H9 (cell line): ENCODE measurements at regions not wholly inside any gene's neighbourhood (a gene's known extent, or its start where the extent isn't known, plus 50 kb on each side); places are given as distances from the start of the nearest gene placed in this dataset.

Experiments used
- DNase-seq: peaks from one replicate; pipeline ENCODE4 v3.0.0-alpha.2; 2017
- H2AFZ ChIP-seq: one replicate; pipeline ENCODE4 v1.6.1; 2013; ENCODE audit warnings: mild to moderate bottlenecking, low read length, control low read depth, moderate library complexity
- H2AK5ac ChIP-seq: 2 replicates; pipeline ENCODE4 v1.6.1; 2013; ENCODE audit warnings: low read length, control low read depth, mixed read lengths; ENCODE audit not compliant: insufficient read length
- H2BK120ac ChIP-seq: one replicate; pipeline ENCODE4 v1.6.1; 2013; ENCODE audit warnings: low read depth, mild to moderate bottlenecking, low read length, control low read depth, inconsistent platforms; ENCODE audit not compliant: poor library complexity, severe bottlenecking
- H2BK12ac ChIP-seq: 2 replicates; pipeline ENCODE4 v1.6.1; 2013; ENCODE audit warnings: low read length, control low read depth, mixed read lengths, low read depth; ENCODE audit not compliant: insufficient read length
- H2BK15ac ChIP-seq: 2 replicates; pipeline ENCODE4 v1.6.1; 2013; ENCODE audit warnings: low read depth, low read length, control low read depth
- H2BK20ac ChIP-seq: one replicate; pipeline ENCODE4 v1.6.1; 2013; ENCODE audit warnings: low read depth, mild to moderate bottlenecking, low read length, control low read depth, inconsistent platforms; ENCODE audit not compliant: poor library complexity, severe bottlenecking
- H2BK5ac ChIP-seq: 2 replicates; pipeline ENCODE4 v1.6.1; 2013; ENCODE audit warnings: low read length, control low read depth, mixed read lengths; ENCODE audit not compliant: insufficient read length
- H3K14ac ChIP-seq: 2 replicates; pipeline ENCODE4 v1.6.1; 2013; ENCODE audit warnings: low read length, control low read depth; ENCODE audit not compliant: insufficient read depth
- H3K18ac ChIP-seq: 2 replicates; pipeline ENCODE4 v1.6.1; 2013; ENCODE audit warnings: low read depth, mild to moderate bottlenecking, mixed read lengths, low read length, control low read depth; ENCODE audit not compliant: insufficient read length
- H3K23ac ChIP-seq: 2 replicates; pipeline ENCODE4 v1.6.1; 2013; ENCODE audit warnings: low read length, control low read depth, mixed read lengths, low read depth; ENCODE audit not compliant: insufficient read length
- H3K23me2 ChIP-seq: 2 replicates; pipeline ENCODE4 v1.6.1; 2013; ENCODE audit warnings: low read depth, mild to moderate bottlenecking, mixed read lengths, low read length, control low read depth; ENCODE audit not compliant: insufficient read length, poor library complexity, severe bottlenecking
- H3K27ac ChIP-seq: 2 replicates; pipeline ENCODE4 v1.5.1; 2013; ENCODE audit warnings: low read length, control low read depth, mixed read lengths, low read depth; ENCODE audit not compliant: insufficient read length
- H3K27me3 ChIP-seq: 2 replicates; pipeline ENCODE4 v1.6.1; 2013; ENCODE audit warnings: low read length, control low read depth, inconsistent platforms; ENCODE audit not compliant: insufficient read depth
- H3K4ac ChIP-seq: 2 replicates; pipeline ENCODE4 v1.6.1; 2013; ENCODE audit warnings: low read depth, mild to moderate bottlenecking, control low read depth, inconsistent platforms, low read length, moderate library complexity
- H3K4me1 ChIP-seq: 2 replicates; pipeline ENCODE4 v1.6.1; 2013; ENCODE audit warnings: low read length, control low read depth, inconsistent platforms; ENCODE audit not compliant: insufficient read depth
- H3K4me2 ChIP-seq: 2 replicates; pipeline ENCODE4 v1.6.1; 2013; ENCODE audit warnings: low read length, control low read depth, mixed read lengths; ENCODE audit not compliant: insufficient read length, insufficient read depth
- H3K56ac ChIP-seq: 2 replicates; pipeline ENCODE4 v1.6.1; 2013; ENCODE audit warnings: low read depth, mild to moderate bottlenecking, mixed read lengths, low read length, control low read depth; ENCODE audit not compliant: insufficient read length
- H3K79me1 ChIP-seq: 2 replicates; pipeline ENCODE4 v1.6.1; 2013; ENCODE audit warnings: low read depth, mild to moderate bottlenecking, moderate library complexity, low read length, control low read depth, inconsistent platforms; ENCODE audit not compliant: insufficient read depth, poor library complexity, severe bottlenecking
- H3K79me2 ChIP-seq: 2 replicates; pipeline ENCODE4 v1.6.1; 2013; ENCODE audit warnings: low read length, control low read depth, inconsistent platforms; ENCODE audit not compliant: insufficient read depth
- H3K9ac ChIP-seq: 2 replicates; pipeline ENCODE4 v1.6.1; 2013; ENCODE audit warnings: low read length, control low read depth, mixed read lengths; ENCODE audit not compliant: insufficient read length; ENCODE audit errors: extremely low read depth
- H3K9me3 ChIP-seq: one replicate; pipeline ENCODE4 v1.6.1; 2013; ENCODE audit warnings: low read depth, low read length, inconsistent platforms; ENCODE audit not compliant: control insufficient read depth
- H3T11ph ChIP-seq: one replicate; pipeline ENCODE4 v1.6.1; 2013; ENCODE audit warnings: mild to moderate bottlenecking, low read length, control low read depth, inconsistent platforms
- H4K20me1 ChIP-seq: one replicate; pipeline ENCODE4 v1.6.1; 2013; ENCODE audit not compliant: control insufficient read depth, insufficient read length, insufficient read depth
- H4K5ac ChIP-seq: 2 replicates; pipeline ENCODE4 v1.6.1; 2013; ENCODE audit warnings: low read depth, mild to moderate bottlenecking, mixed read lengths, low read length, control low read depth; ENCODE audit not compliant: insufficient read length
- H4K8ac ChIP-seq: replicated peaks from 2 replicates; pipeline ENCODE4 v1.6.1; 2013; ENCODE audit warnings: low read length, control low read depth, mixed read lengths, low read depth; ENCODE audit not compliant: insufficient read length
- H4K91ac ChIP-seq: 2 replicates; pipeline ENCODE4 v1.6.1; 2013; ENCODE audit warnings: low read depth, mild to moderate bottlenecking, moderate library complexity, mixed read lengths, low read length, control low read depth; ENCODE audit not compliant: insufficient read length
- H3K27ac Mint-ChIP-seq, 3 experiments: 2 replicates in 2 of 3; 3 replicates in 1 of 3; pipeline ENCODE4 v1.8.0; 2020 to 2021; ENCODE audit warnings: mixed read lengths in 3 of 3, mild to moderate bottlenecking in 1 of 3, moderate library complexity in 1 of 3
- H3K27me3 Mint-ChIP-seq: 2 replicates; pipeline ENCODE4 v1.8.0; 2021; ENCODE audit warnings: low read depth, mild to moderate bottlenecking, moderate library complexity, mixed read lengths
- H3K36me3 Mint-ChIP-seq, 3 experiments: 2 replicates in 2 of 3; 3 replicates in 1 of 3; pipeline ENCODE4 v1.8.0; 2020 to 2021; ENCODE audit warnings: low read depth in 3 of 3, mixed read lengths in 3 of 3; ENCODE audit not compliant: insufficient read depth in 1 of 3
- H3K4me1 Mint-ChIP-seq, 2 experiments: 2 replicates each; pipeline ENCODE4 v1.8.0; 2020; ENCODE audit warnings: mixed read lengths in 2 of 2
- H3K4me3 Mint-ChIP-seq, 2 experiments: 2 replicates in 1 of 2; 3 replicates in 1 of 2; pipeline ENCODE4 v1.8.0; 2020 to 2021; ENCODE audit warnings: mild to moderate bottlenecking in 2 of 2, mixed read lengths in 2 of 2, moderate library complexity in 1 of 2
- H3K9me3 Mint-ChIP-seq, 2 experiments: 2 replicates in 1 of 2; 3 replicates in 1 of 2; pipeline ENCODE4 v1.8.0; 2020; ENCODE audit warnings: mild to moderate bottlenecking in 2 of 2, mixed read lengths in 2 of 2, moderate library complexity in 1 of 2
- CTCF ChIP-seq: fragments of 200-600 bp; sonication (generic); conservative IDR thresholded peaks from 3 replicates; pipeline ENCODE4 v1.8.0; 2021; ENCODE audit warnings: antibody characterized with exemption, mild to moderate bottlenecking
- WGBS: extraction: QIAGEN DNeasy Blood & Tissue Kit; methylation state at CpG from one replicate; pipeline ENCODE4 v1.1.7; 2013; ENCODE audit warnings: missing lambda C conversion rate, low lambda C conversion rate, mixed read lengths; ENCODE audit not compliant: insufficient read length; ENCODE audit errors: extremely low coverage; 5-methylcytosine and 5-hydroxymethylcytosine counted together

GRCh38 chr6:105459049-105459448, 56.2 kb upstream of the PREP start:
- Histone ChIP-seq H3K4ac (no peak overlapping the region), H3K79me2 (no peaks in the 10 kb centered on the region), H3K23me2 (no peaks in the 10 kb centered on the region), H3K79me1 (no peaks in the 10 kb centered on the region), H2BK15ac (no peak overlapping the region), H3K23ac (no peak overlapping the region), H3T11ph (no peak overlapping the region), H3K27ac (no peak overlapping the region), H3K56ac (no peak overlapping the region), H3K4me1 (peaks cover 2% of the 10 kb centered on the region; the same call in 1 of the 2 replicates), H3K14ac (no peak overlapping the region), H3K4me2 (no peak overlapping the region), H2BK120ac (no peak overlapping the region), H2AFZ (no peak overlapping the region), H2BK5ac (no peak overlapping the region), H3K27me3 (no peaks in the 10 kb centered on the region), H3K9me3 (no peaks in the 10 kb centered on the region), H3K18ac (no peak overlapping the region), H2BK12ac (no peak overlapping the region), H4K91ac (no peak overlapping the region), H4K20me1 (no peaks in the 10 kb centered on the region), H4K5ac (no peak overlapping the region), H2AK5ac (no peak overlapping the region), H4K8ac (no peak overlapping the region), H2BK20ac (no peak overlapping the region), H3K9ac (no peak overlapping the region)
- Mint-ChIP-seq H3K36me3 (peaks cover 0 to 7% (median 0%) of the 10 kb centered on the region in 3 experiments; a peak in 4 of 7 replicates), H3K27me3 (no peaks in the 10 kb centered on the region), H3K27ac (no peak overlapping the region), H3K4me3 (no peak overlapping the region), H3K9me3 (peaks cover 2 to 8% of the 10 kb centered on the region in 2 experiments; a peak in 2 of 5 replicates), H3K4me1 (peaks cover 16 to 20% of the 10 kb centered on the region in 2 experiments)
- no CpG with 5 or more reads among the region's 9 CpGs for WGBS
- TF ChIP-seq CTCF: no peak
- DNase-seq: no peak
